ENCODE measurements at regions not wholly inside any gene's neighbourhood (a gene's known extent, or its start where the extent isn't known, plus 50 kb on each side); places are given as distances from the start of the nearest gene placed in this dataset.

DNA sequence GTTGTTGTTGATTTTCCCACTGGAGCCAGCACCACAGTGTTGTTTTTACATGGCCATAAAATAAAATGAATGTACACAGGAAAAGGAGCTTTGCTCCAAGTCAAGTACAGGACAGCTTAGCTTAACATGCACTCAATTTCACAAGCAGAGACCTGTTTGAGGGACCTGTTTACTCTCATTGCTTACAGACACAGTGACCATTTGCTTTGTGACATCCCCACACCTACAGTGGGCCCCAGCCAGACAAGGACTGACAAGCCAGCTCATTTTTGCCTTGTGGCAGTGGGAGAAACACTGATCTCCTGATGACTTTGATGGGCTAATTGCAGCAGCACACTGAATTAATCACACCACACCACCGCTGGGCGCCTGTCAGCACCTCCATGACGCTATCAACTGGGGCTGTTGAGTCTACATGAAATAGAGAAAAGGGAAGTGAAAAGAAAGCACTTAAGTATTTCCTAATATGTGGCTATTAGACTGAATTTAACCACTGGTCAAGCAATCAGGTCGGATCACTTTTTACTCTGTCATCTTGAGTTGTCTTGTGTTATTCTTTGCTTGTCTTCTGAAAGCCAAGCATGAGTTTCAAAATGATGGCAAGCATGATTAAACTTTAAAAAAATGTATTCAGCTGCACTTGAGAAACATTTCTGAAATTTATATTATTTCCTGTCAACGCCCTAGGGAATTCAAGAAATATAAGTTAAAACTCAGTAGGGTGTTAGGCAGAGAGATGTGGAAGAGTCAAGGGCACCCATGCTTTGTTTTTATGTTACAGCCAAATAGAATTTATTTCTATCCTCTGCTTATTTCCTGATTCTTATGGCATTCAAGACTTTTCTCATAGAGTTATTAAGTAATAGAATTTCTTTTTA, 557.7 kb downstream of the RAB28 start:
- H3K4me3 ChIP-seq (ENCODE audit: low read depth, low read length) = no peak overlapping the region
- H2AFZ ChIP-seq = no peak overlapping the region
- no peak overlapping the region for H3K4me2 ChIP-seq (ENCODE audit: low read length)
- H3K9ac ChIP-seq = no peak overlapping the region
- TF ChIP-seq, protein P1, sequence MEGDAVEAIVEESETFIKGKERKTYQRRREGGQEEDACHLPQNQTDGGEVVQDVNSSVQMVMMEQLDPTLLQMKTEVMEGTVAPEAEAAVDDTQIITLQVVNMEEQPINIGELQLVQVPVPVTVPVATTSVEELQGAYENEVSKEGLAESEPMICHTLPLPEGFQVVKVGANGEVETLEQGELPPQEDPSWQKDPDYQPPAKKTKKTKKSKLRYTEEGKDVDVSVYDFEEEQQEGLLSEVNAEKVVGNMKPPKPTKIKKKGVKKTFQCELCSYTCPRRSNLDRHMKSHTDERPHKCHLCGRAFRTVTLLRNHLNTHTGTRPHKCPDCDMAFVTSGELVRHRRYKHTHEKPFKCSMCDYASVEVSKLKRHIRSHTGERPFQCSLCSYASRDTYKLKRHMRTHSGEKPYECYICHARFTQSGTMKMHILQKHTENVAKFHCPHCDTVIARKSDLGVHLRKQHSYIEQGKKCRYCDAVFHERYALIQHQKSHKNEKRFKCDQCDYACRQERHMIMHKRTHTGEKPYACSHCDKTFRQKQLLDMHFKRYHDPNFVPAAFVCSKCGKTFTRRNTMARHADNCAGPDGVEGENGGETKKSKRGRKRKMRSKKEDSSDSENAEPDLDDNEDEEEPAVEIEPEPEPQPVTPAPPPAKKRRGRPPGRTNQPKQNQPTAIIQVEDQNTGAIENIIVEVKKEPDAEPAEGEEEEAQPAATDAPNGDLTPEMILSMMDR (IDR thresholded peaks at IDR 0.05) = no peak
- no peak overlapping the region for H3K27ac ChIP-seq
- no peaks in the 10 kb centered on the region for H3K79me2 ChIP-seq
- no peaks in the 10 kb centered on the region for H3K27me3 ChIP-seq (ENCODE audit: control insufficient read depth, insufficient read depth, low read length)
- H3K36me3 ChIP-seq (ENCODE audit: control insufficient read depth, insufficient read depth, low read length) = no peaks in the 10 kb centered on the region
- H3K9me3 ChIP-seq (ENCODE audit: control insufficient read depth, low read length) = no peaks in the 10 kb centered on the region
- H3K4me1 ChIP-seq = no peaks in the 10 kb centered on the region

DNA sequence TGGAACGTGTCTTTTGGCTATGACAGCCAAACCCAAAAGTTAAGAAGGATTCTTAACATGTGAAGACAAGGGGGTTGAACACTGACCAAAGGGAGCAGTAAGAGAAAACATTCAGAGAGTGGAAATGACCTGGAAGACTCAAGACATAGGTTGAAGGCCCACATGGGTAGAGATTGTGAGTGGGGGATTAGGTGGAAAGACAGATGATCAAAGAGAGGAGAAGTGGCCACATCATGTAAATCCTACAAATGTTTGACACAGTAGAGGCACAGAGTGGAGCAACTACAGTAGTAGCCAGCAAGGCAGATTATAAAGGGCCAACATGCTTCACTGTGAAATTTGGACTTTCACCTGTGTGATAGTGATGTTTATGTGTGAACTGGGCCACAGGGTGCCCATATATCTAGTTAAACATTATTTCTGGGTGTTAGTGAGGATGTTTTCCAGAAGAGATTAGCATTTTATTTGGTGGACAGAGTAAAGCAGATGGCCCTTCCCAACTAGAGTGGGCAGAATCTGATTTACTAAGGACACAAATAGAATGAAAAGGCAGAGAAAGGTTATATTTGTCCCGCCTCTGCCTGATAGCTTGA, 559.3 kb downstream of the RAB28 start:
- no peaks in the 10 kb centered on the region for H3K9me3 ChIP-seq (ENCODE audit: control insufficient read depth, low read length)
- H3K4me3 ChIP-seq (ENCODE audit: low read depth, low read length) = no peak overlapping the region
- TF ChIP-seq, protein P1 (IDR thresholded peaks at IDR 0.05) = no peak
- no peak overlapping the region for H3K9ac ChIP-seq
- H2AFZ ChIP-seq = no peak overlapping the region
- no peak overlapping the region for H3K27ac ChIP-seq
- H3K27me3 ChIP-seq (ENCODE audit: control insufficient read depth, insufficient read depth, low read length) = no peaks in the 10 kb centered on the region
- H3K79me2 ChIP-seq = no peaks in the 10 kb centered on the region
- H3K36me3 ChIP-seq (ENCODE audit: control insufficient read depth, insufficient read depth, low read length) = no peaks in the 10 kb centered on the region
- no peaks in the 10 kb centered on the region for H3K4me1 ChIP-seq
- H3K4me2 ChIP-seq (ENCODE audit: low read length) = no peak overlapping the region

DNA sequence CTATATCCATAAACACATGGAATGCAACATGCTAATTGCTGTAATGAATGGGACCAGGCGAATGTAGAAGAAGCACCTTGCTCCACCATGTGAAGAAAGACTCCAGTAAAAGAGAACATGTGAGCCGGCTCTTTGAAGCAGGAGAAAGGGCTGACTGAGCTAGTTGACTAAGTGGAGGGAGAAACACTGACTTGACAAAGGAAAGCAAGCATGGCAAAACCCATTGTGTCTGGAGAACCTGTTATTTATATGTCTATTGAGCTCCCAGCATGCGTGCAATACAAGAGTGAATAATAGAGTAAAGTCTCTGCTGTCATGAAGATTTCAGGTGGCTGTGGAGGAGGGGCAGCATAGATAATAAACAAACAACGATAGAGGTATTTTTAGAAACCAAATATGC, 559.9 kb downstream of the RAB28 start:
- TF ChIP-seq, protein P1 (IDR thresholded peaks at IDR 0.05) = no peak
- no peaks in the 10 kb centered on the region for H3K79me2 ChIP-seq
- no peaks in the 10 kb centered on the region for H3K36me3 ChIP-seq (ENCODE audit: control insufficient read depth, insufficient read depth, low read length)
- H3K9ac ChIP-seq = no peak overlapping the region
- no peaks in the 10 kb centered on the region for H3K9me3 ChIP-seq (ENCODE audit: control insufficient read depth, low read length)
- no peak overlapping the region for H3K27ac ChIP-seq
- no peaks in the 10 kb centered on the region for H3K4me1 ChIP-seq
- H2AFZ ChIP-seq = no peak overlapping the region
- no peaks in the 10 kb centered on the region for H3K27me3 ChIP-seq (ENCODE audit: control insufficient read depth, insufficient read depth, low read length)
- H3K4me3 ChIP-seq (ENCODE audit: low read depth, low read length) = no peak overlapping the region
- H3K4me2 ChIP-seq (ENCODE audit: low read length) = no peak overlapping the region

DNA sequence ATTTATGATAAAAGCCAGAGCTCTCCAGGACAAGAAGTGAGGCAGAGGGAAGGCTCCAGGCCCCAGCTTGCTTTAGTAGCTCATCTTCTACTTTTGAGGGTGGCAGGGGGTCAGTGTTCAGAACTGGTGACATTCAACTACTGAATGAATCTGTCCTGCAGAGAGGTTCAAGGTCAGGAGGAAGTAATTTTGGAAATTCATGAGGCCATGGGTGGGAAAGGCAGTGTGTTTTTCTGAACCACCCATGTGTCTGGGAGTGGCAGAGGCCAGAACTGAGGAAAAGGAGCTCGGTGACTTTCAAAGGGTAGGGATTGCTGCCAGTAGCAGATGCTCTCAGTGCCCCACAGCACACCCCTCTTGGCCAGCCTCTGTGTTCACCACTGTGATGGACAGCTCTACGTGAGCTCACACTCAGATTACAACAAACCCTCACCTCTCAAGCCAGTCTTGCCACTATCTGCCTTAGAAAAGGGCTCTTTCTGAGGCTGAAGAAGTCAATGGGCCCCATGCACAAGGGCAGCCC, 571.2 kb downstream of the RAB28 start:
- Histone ChIP-seq H3K4me3 (ENCODE audit: low read depth, low read length) (no peak overlapping the region), H3K27me3 (ENCODE audit: control insufficient read depth, insufficient read depth, low read length) (no peaks in the 10 kb centered on the region), H2AFZ (no peak overlapping the region), H3K4me2 (ENCODE audit: low read length) (no peak overlapping the region), H3K79me2 (no peaks in the 10 kb centered on the region), H3K36me3 (ENCODE audit: control insufficient read depth, insufficient read depth, low read length) (no peaks in the 10 kb centered on the region), H3K27ac (no peak overlapping the region), H3K4me1 (no peaks in the 10 kb centered on the region), H3K9me3 (ENCODE audit: control insufficient read depth, low read length) (no peaks in the 10 kb centered on the region), H3K9ac (no peak overlapping the region)
- TF ChIP-seq, protein P1 (IDR thresholded peaks at IDR 0.05) = no peak
